HG03520 (cell line): ENCODE measurements at regions not wholly inside any gene's neighbourhood (a gene's known extent, or its start where the extent isn't known, plus 50 kb on each side); places are given as distances from the start of the nearest gene placed in this dataset.
"Not testable (repeated sequence)": the region's sequence is repeated elsewhere in the genome, so short reads cannot be mapped to it uniquely, and the experiment has no call there.

Experiments used
- ATAC-seq: cut with Tn5 transposase; IDR thresholded peaks from one replicate; pipeline ENCODE4 v1.9.1; 2021; ENCODE audit warnings: mild to moderate bottlenecking, moderate library complexity; ENCODE audit not compliant: unreplicated experiment

- no peak for ATAC-seq
These were observed 285.3 kb upstream of the GADL1 start for GRCh38 chr3:31179768-31180167.

- no peak for ATAC-seq
These were observed 285.8 kb upstream of the GADL1 start for GRCh38 chr3:31180274-31180673.

- no peak for ATAC-seq
These were observed 287.2 kb upstream of the GADL1 start for GRCh38 chr3:31181661-31182060.

- ATAC-seq, result no peak
These were observed 288.2 kb upstream of the GADL1 start for GRCh38 chr3:31182661-31183060.

GRCh38 chr3:31184261-31185061 is 290.0 kb upstream of the GADL1 start:
- ATAC-seq, result no peak

- no peak for ATAC-seq
These were observed 290.5 kb upstream of the GADL1 start for GRCh38 chr3:31185062-31185357.

GRCh38 chr3:31186041-31186440 is 291.6 kb upstream of the GADL1 start:
- ATAC-seq, result no peak

GRCh38 chr3:31187380-31187779 is 292.9 kb upstream of the GADL1 start:
- ATAC-seq, result no peak

- ATAC-seq, result no peak
These were observed 293.7 kb upstream of the GADL1 start for GRCh38 chr3:31188112-31188511.

GRCh38 chr3:31189330-31189729 is 294.9 kb upstream of the GADL1 start:
- ATAC-seq, result no peak

- ATAC-seq, result no peak
These were observed 295.5 kb upstream of the GADL1 start for GRCh38 chr3:31189971-31190370.

- ATAC-seq, result no peak
These were observed 296.9 kb upstream of the GADL1 start for GRCh38 chr3:31191354-31191753.

GRCh38 chr3:31193429-31193828 is 299.0 kb upstream of the GADL1 start:
- ATAC-seq, result no peak

- ATAC-seq, result no peak
These were observed 299.4 kb upstream of the GADL1 start for GRCh38 chr3:31193871-31194270.

- no peak for ATAC-seq
These were observed 301.8 kb upstream of the GADL1 start for GRCh38 chr3:31196261-31196660.

- no peak for ATAC-seq
These were observed 302.5 kb upstream of the GADL1 start for GRCh38 chr3:31196881-31197364.

- no peak for ATAC-seq
These were observed 303.5 kb upstream of the GADL1 start for GRCh38 chr3:31197941-31198340.

GRCh38 chr3:31198890-31199289 is 304.4 kb upstream of the GADL1 start:
- ATAC-seq, result no peak

- no peak for ATAC-seq
These were observed 309.7 kb upstream of the GADL1 start for GRCh38 chr3:31203960-31204795.

- not testable (repeated sequence) for ATAC-seq
These were observed 310.3 kb upstream of the GADL1 start for GRCh38 chr3:31204796-31205056.

- ATAC-seq, result no peak
These were observed 315.7 kb upstream of the GADL1 start for GRCh38 chr3:31210068-31210645.

GRCh38 chr3:31213869-31214486 is 318.7 kb upstream of the STT3B start:
- ATAC-seq, result no peak
